SU-DHL-6 (cell line): ENCODE measurements at regions not wholly inside any gene's neighbourhood (a gene's known extent, or its start where the extent isn't known, plus 50 kb on each side); places are given as distances from the start of the nearest gene placed in this dataset.

Source experiments
- EZH2phosphoT487 ChIP-seq: fragments of 200-600 bp; sonication (generic), shearing (Covaris generic); conservative IDR thresholded peaks from 2 replicates; pipeline ENCODE4 v1.6.1; 2018; ENCODE audit warnings: mild to moderate bottlenecking, antibody characterized with exemption, low read length, moderate library complexity, mixed read lengths
- TF ChIP-seq, protein P1 (sequence below): fragments of 200-600 bp; sonication (generic); IDR thresholded peaks from one replicate; pipeline ENCODE4 v1.5.1; 2017; ENCODE audit warnings: antibody characterized with exemption, mild to moderate bottlenecking, low read length, moderate library complexity; ENCODE audit not compliant: insufficient read depth, poor library complexity, severe bottlenecking

DNA sequence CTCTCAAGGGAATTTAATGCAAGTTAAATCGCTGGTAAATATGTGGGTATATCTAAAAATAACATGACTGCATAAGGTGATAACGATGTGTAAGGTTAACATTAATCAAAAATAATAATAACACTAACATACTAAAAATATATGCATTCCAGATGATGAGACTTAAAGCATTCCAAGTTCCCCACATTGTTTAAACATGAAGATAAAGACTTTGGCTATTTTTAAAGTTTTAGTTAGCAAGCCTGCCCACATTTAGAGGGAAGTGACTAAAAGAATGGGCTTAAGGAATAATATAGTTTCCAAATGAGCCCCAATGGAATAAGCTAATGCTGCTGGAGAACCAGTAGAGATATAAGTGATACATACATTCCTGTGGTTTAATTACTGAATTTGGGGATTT is 941.3 kb downstream of the TBC1D32 start:
- TF ChIP-seq, protein P1, sequence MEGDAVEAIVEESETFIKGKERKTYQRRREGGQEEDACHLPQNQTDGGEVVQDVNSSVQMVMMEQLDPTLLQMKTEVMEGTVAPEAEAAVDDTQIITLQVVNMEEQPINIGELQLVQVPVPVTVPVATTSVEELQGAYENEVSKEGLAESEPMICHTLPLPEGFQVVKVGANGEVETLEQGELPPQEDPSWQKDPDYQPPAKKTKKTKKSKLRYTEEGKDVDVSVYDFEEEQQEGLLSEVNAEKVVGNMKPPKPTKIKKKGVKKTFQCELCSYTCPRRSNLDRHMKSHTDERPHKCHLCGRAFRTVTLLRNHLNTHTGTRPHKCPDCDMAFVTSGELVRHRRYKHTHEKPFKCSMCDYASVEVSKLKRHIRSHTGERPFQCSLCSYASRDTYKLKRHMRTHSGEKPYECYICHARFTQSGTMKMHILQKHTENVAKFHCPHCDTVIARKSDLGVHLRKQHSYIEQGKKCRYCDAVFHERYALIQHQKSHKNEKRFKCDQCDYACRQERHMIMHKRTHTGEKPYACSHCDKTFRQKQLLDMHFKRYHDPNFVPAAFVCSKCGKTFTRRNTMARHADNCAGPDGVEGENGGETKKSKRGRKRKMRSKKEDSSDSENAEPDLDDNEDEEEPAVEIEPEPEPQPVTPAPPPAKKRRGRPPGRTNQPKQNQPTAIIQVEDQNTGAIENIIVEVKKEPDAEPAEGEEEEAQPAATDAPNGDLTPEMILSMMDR, result no peak
- TF ChIP-seq EZH2phosphoT487, result no peak
